ENCODE measurements at regions not wholly inside any gene's neighbourhood (a gene's known extent, or its start where the extent isn't known, plus 50 kb on each side); places are given as distances from the start of the nearest gene placed in this dataset.

DNA sequence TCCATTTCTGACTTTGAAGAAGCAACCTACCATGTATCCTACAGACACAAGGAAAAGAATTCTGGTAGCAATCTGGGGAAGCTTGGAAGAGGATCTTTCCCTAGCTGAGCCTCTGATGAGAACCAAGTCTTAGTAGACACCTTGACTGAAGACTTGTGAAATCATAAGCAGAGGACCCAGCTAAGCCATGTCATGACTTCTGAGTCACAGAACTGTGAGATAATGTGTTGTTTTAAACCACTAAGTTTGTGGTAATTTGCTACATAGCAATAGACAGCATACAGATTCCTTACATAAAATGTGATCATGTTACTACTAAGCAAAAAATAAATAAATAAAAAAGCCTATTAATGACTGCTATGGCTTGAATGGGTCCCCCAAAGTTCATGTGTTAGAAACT, 71.3 kb upstream of the ANKRD50 start:
- Histone ChIP-seq H2AK9ac (replicated peaks; ENCODE audit: low read depth, low read length, poor library complexity) (no peak overlapping the region), H3K9me3 (ENCODE audit: control insufficient read depth, insufficient read depth, low read length) (no peaks in the 10 kb centered on the region), H3K9me1 (ENCODE audit: insufficient read depth, low read length) (no peaks in the 10 kb centered on the region), H3K9ac (ENCODE audit: low read depth, low read length) (no peak overlapping the region), H3K27me3 (ENCODE audit: control insufficient read depth, insufficient read depth, low read length) (no peaks in the 10 kb centered on the region), H2BK15ac (ENCODE audit: low read depth, low read length) (no peak overlapping the region), H3K18ac (ENCODE audit: low read depth, low read length) (peak overlapping the region; percentile 84; the same call in 1 of the 2 replicates), H3K4me2 (ENCODE audit: low read depth, low read length) (no peak overlapping the region), H2BK120ac (ENCODE audit: low read depth, low read length) (no peak overlapping the region), H4K8ac (ENCODE audit: low read depth in 2 of 2, low read length in 2 of 2) (no peak overlapping the region), H3K23ac (ENCODE audit: low read depth, low read length) (no peak overlapping the region), H2BK20ac (ENCODE audit: low read depth, low read length) (no peak overlapping the region), H3K14ac (replicated peaks; ENCODE audit: low read depth, low read length) (no peak overlapping the region), H3K56ac (ENCODE audit: extremely low read depth, insufficient read depth, low read length) (no peak overlapping the region), H4K91ac (ENCODE audit: insufficient read depth, low read depth, low read length) (no peak overlapping the region), H2AFZ (replicated peaks; ENCODE audit: low read length, poor library complexity) (no peak overlapping the region), H2AK5ac (ENCODE audit: low read depth, low read length) (no peak overlapping the region), H3K4me1 (ENCODE audit: control insufficient read depth, insufficient read depth, low read length) (peaks cover 3% of the 10 kb centered on the region; the same call in 1 of the 2 replicates), H3K27ac (ENCODE audit: insufficient read depth, low read length) (peak overlapping the region; percentile 21; the same call in 1 of the 2 replicates), H2BK5ac (ENCODE audit: low read depth, low read length, poor library complexity, severe bottlenecking) (no peak overlapping the region), H4K20me1 (ENCODE audit: insufficient read depth, low read length) (no peaks in the 10 kb centered on the region), H3K4me3 (ENCODE audit: insufficient read depth, low read depth, low read length) (no peak overlapping the region), H3K4ac (ENCODE audit: low read depth, low read length) (no peak overlapping the region), H3K79me1 (ENCODE audit: low read depth in 1 of 2, low read length in 2 of 2) (no peaks in the 10 kb centered on the region), H3K36me3 (ENCODE audit: control insufficient read depth, insufficient read depth, low read length) (no peaks in the 10 kb centered on the region), H4K5ac (ENCODE audit: low read depth, low read length) (no peak overlapping the region)
- CTCF ChIA-PET: interaction anchor here (0.6 to 1.0 kb wide), 2 partner anchors 17 to 166 kb away, joined by 3 to 8 read pairs; no protein-coding TSS in a partner anchor
- ATAC-seq (ENCODE audit: low read depth) (peak; percentile 79), DNase-seq (peak; percentile 90)
- intact Hi-C loops (cut with micrococcal nuclease): no loop called here
- in situ Hi-C loops (cut with MboI; ENCODE audit: low sequenced_read_pairs): no loop called here
- POLR2A ChIA-PET (ENCODE audit: unreplicated experiment): no interaction called here
- TF ChIP-seq CHD1 (IDR thresholded peaks at IDR 0.05; ENCODE audit: low read depth, low read length) (no peak), RCOR1 (IDR thresholded peaks at IDR 0.05; ENCODE audit: insufficient replicate concordance, low read length) (no peak), FOS (IDR thresholded peaks at IDR 0.05; ENCODE audit: low read depth, low read length) (peak; percentile 43; the same call in 1 of the 2 replicates), CEBPB (IDR thresholded peaks at IDR 0.05; ENCODE audit: low read depth, low read length) (peak; percentile 77), RFX5 (IDR thresholded peaks at IDR 0.05; ENCODE audit: low read depth, low read length) (no peak), MAZ (IDR thresholded peaks at IDR 0.05; ENCODE audit: borderline replicate concordance, low read depth, low read length) (no peak), BHLHE40 (IDR thresholded peaks at IDR 0.05; ENCODE audit: low read depth, low read length) (no peak), NFE2L2 (IDR thresholded peaks at IDR 0.05; ENCODE audit: low read depth, low read length) (0 out of 2 replicates have a peak, but pooled peaks have one; percentile 28), MXI1 (IDR thresholded peaks at IDR 0.05; ENCODE audit: borderline replicate concordance, low read depth, low read length) (no peak), POLR2A (IDR thresholded peaks at IDR 0.05; ENCODE audit: low read depth, low read length) (no peak)
- TF ChIP-seq, protein P1, sequence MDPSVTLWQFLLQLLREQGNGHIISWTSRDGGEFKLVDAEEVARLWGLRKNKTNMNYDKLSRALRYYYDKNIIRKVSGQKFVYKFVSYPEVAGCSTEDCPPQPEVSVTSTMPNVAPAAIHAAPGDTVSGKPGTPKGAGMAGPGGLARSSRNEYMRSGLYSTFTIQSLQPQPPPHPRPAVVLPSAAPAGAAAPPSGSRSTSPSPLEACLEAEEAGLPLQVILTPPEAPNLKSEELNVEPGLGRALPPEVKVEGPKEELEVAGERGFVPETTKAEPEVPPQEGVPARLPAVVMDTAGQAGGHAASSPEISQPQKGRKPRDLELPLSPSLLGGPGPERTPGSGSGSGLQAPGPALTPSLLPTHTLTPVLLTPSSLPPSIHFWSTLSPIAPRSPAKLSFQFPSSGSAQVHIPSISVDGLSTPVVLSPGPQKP (IDR thresholded peaks at IDR 0.05; ENCODE audit: borderline replicate concordance, low read depth, low read length): no peak
- TF ChIP-seq, protein P2, sequence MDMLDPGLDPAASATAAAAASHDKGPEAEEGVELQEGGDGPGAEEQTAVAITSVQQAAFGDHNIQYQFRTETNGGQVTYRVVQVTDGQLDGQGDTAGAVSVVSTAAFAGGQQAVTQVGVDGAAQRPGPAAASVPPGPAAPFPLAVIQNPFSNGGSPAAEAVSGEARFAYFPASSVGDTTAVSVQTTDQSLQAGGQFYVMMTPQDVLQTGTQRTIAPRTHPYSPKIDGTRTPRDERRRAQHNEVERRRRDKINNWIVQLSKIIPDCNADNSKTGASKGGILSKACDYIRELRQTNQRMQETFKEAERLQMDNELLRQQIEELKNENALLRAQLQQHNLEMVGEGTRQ (IDR thresholded peaks at IDR 0.05; ENCODE audit: low read depth, low read length): no peak
- dilution Hi-C loops (cut with HindIII; ENCODE audit: low sequenced_read_pairs, unreplicated experiment): no loop called here
- BruUV-seq (replicated peaks): no TSS peak

Data from IMR-90 (cell line).